K562 (cell line): ENCODE measurements at regions not wholly inside any gene's neighbourhood (a gene's known extent, or its start where the extent isn't known, plus 50 kb on each side); places are given as distances from the start of the nearest gene placed in this dataset.

Source experiments
- CHCHD3 ChIP-seq: fragments of 250-450 bp; sonication (Bioruptor Pico); IDR thresholded peaks from 2 replicates; pipeline ENCODE4 v2.1.2; 2022; ENCODE audit warnings: mild to moderate bottlenecking
- MYC ChIP-seq, 2 experiments: fragments of 250-450 bp in 1 of 2; sonication (Bioruptor Pico) in 1 of 2; IDR thresholded peaks; 2 replicates each; pipeline versions ENCODE4 v1.5.1 to v1.6.1; 2012 to 2021; ENCODE audit warnings: low read depth in 2 of 2, borderline replicate concordance in 1 of 2, improper control_type of control experiment in 1 of 2, low read length in 1 of 2, mild to moderate bottlenecking in 1 of 2, moderate library complexity in 1 of 2
- MYNN ChIP-seq, 2 experiments: sonication (generic); formaldehyde crosslinking in 1 of 2; IDR thresholded peaks; 2 replicates each; pipeline versions ENCODE4 v1.5.0 to v1.6.1; 2016 to 2020; ENCODE audit warnings: antibody characterized with exemption in 1 of 2, missing genetic modification reagents in 1 of 2
- NRF1 ChIP-seq, 2 experiments: fragments of 450-650 bp; IDR thresholded peaks in 1 of 2; conservative IDR thresholded peaks in 1 of 2; 2 replicates each; pipeline ENCODE4 v1.6.1; 2014; ENCODE audit warnings: mild to moderate bottlenecking in 2 of 2
- PCBP1 ChIP-seq: fragments of 200-400 bp; formaldehyde crosslinking; IDR thresholded peaks from 2 replicates; pipeline ENCODE4 v1.6.1; 2018; ENCODE audit warnings: mild to moderate bottlenecking, low read depth, low read length; ENCODE audit not compliant: poor library complexity, severe bottlenecking
- POLR2AphosphoS5 ChIP-seq: IDR thresholded peaks from 2 replicates; pipeline ENCODE4 v1.6.1; 2011; ENCODE audit warnings: mild to moderate bottlenecking, low read depth, low read length, moderate library complexity; ENCODE audit not compliant: control insufficient read depth, insufficient read depth
- TFAP4 ChIP-seq: sonication (generic); formaldehyde crosslinking; IDR thresholded peaks from 2 replicates; pipeline ENCODE4 v1.8.0; 2022; ENCODE audit warnings: missing genetic modification reagents, mild to moderate bottlenecking, moderate library complexity, borderline replicate concordance
- USF1 ChIP-seq: sonication (generic); formaldehyde crosslinking; IDR thresholded peaks from 2 replicates; pipeline ENCODE4 v1.9.0; 2022; ENCODE audit warnings: mild to moderate bottlenecking, missing genetic modification reagents
- WHSC1 ChIP-seq: IDR thresholded peaks from one replicate; pipeline ENCODE4 v1.6.1; 2012; ENCODE audit warnings: low read length, control low read depth, inconsistent platforms
- ZFPM2 ChIP-seq: fragments of 250-450 bp; sonication (Bioruptor Pico); IDR thresholded peaks from 2 replicates; pipeline ENCODE4 v1.5.1; 2022; ENCODE audit warnings: mild to moderate bottlenecking
- ZNF668 ChIP-seq: fragments of 250-450 bp; sonication (Bioruptor Pico); IDR thresholded peaks from 2 replicates; pipeline ENCODE4 v1.8.0; 2022; ENCODE audit warnings: mild to moderate bottlenecking, inconsistent platforms
- ZNF699 ChIP-seq: fragments of 250-450 bp; sonication (Bioruptor Pico); IDR thresholded peaks from 2 replicates; pipeline ENCODE4 v1.8.0; 2021; ENCODE audit warnings: mild to moderate bottlenecking, moderate library complexity; ENCODE audit not compliant: insufficient replicate concordance
- TF ChIP-seq, protein P1 (sequence below), 2 experiments: fragments of 450-650 bp; formaldehyde crosslinking in 1 of 2; IDR thresholded peaks; 2 replicates each; pipeline versions ENCODE4 v1.4.0 to v1.6.1; 2014 to 2020; ENCODE audit warnings: mild to moderate bottlenecking in 2 of 2, borderline replicate concordance in 1 of 2, low read depth in 1 of 2

DNA sequence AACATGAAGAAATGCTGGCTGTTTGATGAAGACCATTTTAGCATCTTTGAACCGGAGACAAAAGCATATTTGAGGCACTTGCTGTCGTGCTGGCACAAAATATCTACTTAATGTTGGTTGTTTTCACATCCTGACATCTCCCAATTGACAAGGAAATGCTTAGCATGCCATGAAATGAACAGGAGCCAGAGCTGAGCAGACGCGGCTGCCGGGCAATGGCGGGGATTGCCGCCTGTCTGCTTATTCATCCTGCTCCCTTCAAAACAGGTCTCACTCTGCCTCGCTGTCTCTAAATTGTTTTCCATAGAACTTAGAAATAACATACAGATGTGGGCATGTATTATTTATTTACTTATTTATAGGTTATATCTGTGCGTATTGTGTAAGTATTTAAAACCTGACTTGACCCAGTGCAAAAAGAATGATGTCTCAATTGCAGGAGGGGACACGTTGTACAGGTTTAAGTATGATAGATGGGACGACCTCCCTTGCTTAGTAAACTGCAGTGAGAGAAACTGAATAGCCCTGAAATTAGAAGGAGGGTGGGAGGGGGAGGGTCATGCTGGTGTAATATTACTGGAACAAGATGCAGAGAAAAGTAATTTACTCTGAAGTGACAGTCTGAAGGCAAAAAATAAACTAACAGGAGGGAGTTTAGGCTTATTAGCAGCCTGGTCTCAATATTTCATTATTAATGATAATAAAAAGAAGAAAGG, 590.4 kb upstream of the PLXNA2 start:
- TF ChIP-seq ZNF699 (CRISPR knock-in tag) = no peak
- no peak for TF ChIP-seq MYNN (IDR thresholded peaks at IDR 0.05)
- no peak for TF ChIP-seq MYNN (CRISPR knock-in tag; IDR thresholded peaks at IDR 0.05)
- TF ChIP-seq, protein P1, sequence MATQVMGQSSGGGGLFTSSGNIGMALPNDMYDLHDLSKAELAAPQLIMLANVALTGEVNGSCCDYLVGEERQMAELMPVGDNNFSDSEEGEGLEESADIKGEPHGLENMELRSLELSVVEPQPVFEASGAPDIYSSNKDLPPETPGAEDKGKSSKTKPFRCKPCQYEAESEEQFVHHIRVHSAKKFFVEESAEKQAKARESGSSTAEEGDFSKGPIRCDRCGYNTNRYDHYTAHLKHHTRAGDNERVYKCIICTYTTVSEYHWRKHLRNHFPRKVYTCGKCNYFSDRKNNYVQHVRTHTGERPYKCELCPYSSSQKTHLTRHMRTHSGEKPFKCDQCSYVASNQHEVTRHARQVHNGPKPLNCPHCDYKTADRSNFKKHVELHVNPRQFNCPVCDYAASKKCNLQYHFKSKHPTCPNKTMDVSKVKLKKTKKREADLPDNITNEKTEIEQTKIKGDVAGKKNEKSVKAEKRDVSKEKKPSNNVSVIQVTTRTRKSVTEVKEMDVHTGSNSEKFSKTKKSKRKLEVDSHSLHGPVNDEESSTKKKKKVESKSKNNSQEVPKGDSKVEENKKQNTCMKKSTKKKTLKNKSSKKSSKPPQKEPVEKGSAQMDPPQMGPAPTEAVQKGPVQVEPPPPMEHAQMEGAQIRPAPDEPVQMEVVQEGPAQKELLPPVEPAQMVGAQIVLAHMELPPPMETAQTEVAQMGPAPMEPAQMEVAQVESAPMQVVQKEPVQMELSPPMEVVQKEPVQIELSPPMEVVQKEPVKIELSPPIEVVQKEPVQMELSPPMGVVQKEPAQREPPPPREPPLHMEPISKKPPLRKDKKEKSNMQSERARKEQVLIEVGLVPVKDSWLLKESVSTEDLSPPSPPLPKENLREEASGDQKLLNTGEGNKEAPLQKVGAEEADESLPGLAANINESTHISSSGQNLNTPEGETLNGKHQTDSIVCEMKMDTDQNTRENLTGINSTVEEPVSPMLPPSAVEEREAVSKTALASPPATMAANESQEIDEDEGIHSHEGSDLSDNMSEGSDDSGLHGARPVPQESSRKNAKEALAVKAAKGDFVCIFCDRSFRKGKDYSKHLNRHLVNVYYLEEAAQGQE (IDR thresholded peaks at IDR 0.05; ENCODE audit: borderline replicate concordance) = no peak
- TF ChIP-seq, protein P1 (CRISPR knock-in tag; IDR thresholded peaks at IDR 0.05; ENCODE audit: low read depth) = no peak
- no peak for TF ChIP-seq CHCHD3
- no peak for TF ChIP-seq MYC (IDR thresholded peaks at IDR 0.05; ENCODE audit: low read depth, low read length)
- no peak for TF ChIP-seq MYC (CRISPR knock-in tag; IDR thresholded peaks at IDR 0.05; ENCODE audit: borderline replicate concordance, low read depth)
- TF ChIP-seq TFAP4 (CRISPR knock-in tag) = no peak
- TF ChIP-seq NRF1 (conservative IDR thresholded peaks at IDR 0.05 in 1 of 2, IDR thresholded peaks at IDR 0.05 in 1 of 2) = no peak
- TF ChIP-seq ZFPM2 (CRISPR knock-in tag) = no peak
- no peak for TF ChIP-seq POLR2AphosphoS5
- TF ChIP-seq ZNF668 = no peak
- no peak for TF ChIP-seq WHSC1
- TF ChIP-seq USF1 (CRISPR knock-in tag) = no peak
- TF ChIP-seq PCBP1 = no peak
